A673 (cell line): ENCODE measurements at regions not wholly inside any gene's neighbourhood (a gene's known extent, or its start where the extent isn't known, plus 50 kb on each side); places are given as distances from the start of the nearest gene placed in this dataset.

Experiments used
- EZH2 ChIP-seq: fragments of 200-600 bp; sonication (generic); IDR thresholded peaks from 2 replicates; pipeline ENCODE4 v1.6.1; 2017; ENCODE audit warnings: borderline replicate concordance, low read depth, mild to moderate bottlenecking, mixed read lengths, antibody characterized with exemption, low read length; ENCODE audit not compliant: poor library complexity, severe bottlenecking
- TF ChIP-seq, protein P1 (sequence below): fragments of 300-800, 200-600 bp; sonication (generic); conservative IDR thresholded peaks from 2 replicates; pipeline ENCODE4 v1.5.1; 2017; ENCODE audit warnings: low read depth, mild to moderate bottlenecking, antibody characterized with exemption, low read length, moderate library complexity, mixed read lengths

GRCh38 chr12:58316926-58317325, 375.6 kb downstream of the ATP23 start:
- TF ChIP-seq, protein P1, sequence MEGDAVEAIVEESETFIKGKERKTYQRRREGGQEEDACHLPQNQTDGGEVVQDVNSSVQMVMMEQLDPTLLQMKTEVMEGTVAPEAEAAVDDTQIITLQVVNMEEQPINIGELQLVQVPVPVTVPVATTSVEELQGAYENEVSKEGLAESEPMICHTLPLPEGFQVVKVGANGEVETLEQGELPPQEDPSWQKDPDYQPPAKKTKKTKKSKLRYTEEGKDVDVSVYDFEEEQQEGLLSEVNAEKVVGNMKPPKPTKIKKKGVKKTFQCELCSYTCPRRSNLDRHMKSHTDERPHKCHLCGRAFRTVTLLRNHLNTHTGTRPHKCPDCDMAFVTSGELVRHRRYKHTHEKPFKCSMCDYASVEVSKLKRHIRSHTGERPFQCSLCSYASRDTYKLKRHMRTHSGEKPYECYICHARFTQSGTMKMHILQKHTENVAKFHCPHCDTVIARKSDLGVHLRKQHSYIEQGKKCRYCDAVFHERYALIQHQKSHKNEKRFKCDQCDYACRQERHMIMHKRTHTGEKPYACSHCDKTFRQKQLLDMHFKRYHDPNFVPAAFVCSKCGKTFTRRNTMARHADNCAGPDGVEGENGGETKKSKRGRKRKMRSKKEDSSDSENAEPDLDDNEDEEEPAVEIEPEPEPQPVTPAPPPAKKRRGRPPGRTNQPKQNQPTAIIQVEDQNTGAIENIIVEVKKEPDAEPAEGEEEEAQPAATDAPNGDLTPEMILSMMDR = no peak
- no peak for TF ChIP-seq EZH2
